Ishikawa (cell line): ENCODE measurements at regions not wholly inside any gene's neighbourhood (a gene's known extent, or its start where the extent isn't known, plus 50 kb on each side); places are given as distances from the start of the nearest gene placed in this dataset.

Source experiments
- CEBPB ChIP-seq: IDR thresholded peaks from 2 replicates; pipeline ENCODE4 v1.6.1; 2012
- CREB1 ChIP-seq: IDR thresholded peaks from 2 replicates; pipeline ENCODE4 v1.6.1; 2012; ENCODE audit warnings: low read depth
- EGR1 ChIP-seq: IDR thresholded peaks from 2 replicates; pipeline ENCODE4 v1.6.1; 2012
- EP300 ChIP-seq: IDR thresholded peaks from 2 replicates; pipeline ENCODE4 v1.6.1; 2012; ENCODE audit warnings: borderline replicate concordance
- FOXM1 ChIP-seq: IDR thresholded peaks from 2 replicates; pipeline ENCODE4 v1.6.1; 2012; ENCODE audit warnings: low read depth, borderline replicate concordance
- NFIC ChIP-seq: IDR thresholded peaks from 2 replicates; pipeline ENCODE4 v1.6.1; 2012
- RAD21 ChIP-seq: IDR thresholded peaks from 2 replicates; pipeline ENCODE4 v1.6.1; 2012; ENCODE audit warnings: low read depth
- TAF1 ChIP-seq: IDR thresholded peaks from 2 replicates; pipeline ENCODE4 v1.6.1; 2012; ENCODE audit warnings: low read depth, mild to moderate bottlenecking
- TCF12 ChIP-seq: IDR thresholded peaks from 2 replicates; pipeline ENCODE4 v1.6.1; 2012; ENCODE audit warnings: low read depth
- TEAD4 ChIP-seq: IDR thresholded peaks from 2 replicates; pipeline ENCODE4 v1.6.1; 2012
- YY1 ChIP-seq: IDR thresholded peaks from 2 replicates; pipeline ENCODE4 v1.6.1; 2012; ENCODE audit warnings: low read depth
- ZBTB7A ChIP-seq: IDR thresholded peaks from 2 replicates; pipeline ENCODE4 v1.6.1; 2012; ENCODE audit warnings: low read depth
- TF ChIP-seq, protein P1 (sequence below): IDR thresholded peaks from 2 replicates; pipeline ENCODE4 v1.6.1; 2012; ENCODE audit warnings: low read depth, mild to moderate bottlenecking
- TF ChIP-seq, protein P2 (sequence below): IDR thresholded peaks from 2 replicates; pipeline ENCODE4 v1.6.1; 2012
- TF ChIP-seq, protein P3 (sequence below): IDR thresholded peaks from 2 replicates; pipeline ENCODE4 v1.6.1; 2012

DNA sequence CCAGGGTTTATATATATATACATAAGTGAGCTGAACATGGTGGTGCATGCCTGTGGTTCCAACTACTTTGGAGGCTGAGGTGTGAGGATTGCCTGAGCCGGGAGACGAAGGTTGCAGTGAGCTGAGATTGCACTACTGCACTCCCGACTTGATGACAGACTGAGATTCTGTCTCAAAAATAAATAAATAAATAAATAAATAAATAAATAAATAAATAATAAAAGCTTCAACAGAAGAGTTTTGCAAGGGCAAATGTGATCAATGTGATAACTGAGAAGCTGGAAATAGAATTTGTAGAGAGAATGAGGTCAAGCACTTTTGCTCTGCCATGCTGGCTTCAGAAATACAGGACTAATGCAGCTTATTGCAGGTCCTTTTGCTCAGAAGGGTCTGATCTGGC lies 855.8 kb upstream of the PRMT6 start:
- TF ChIP-seq CREB1 (no peak), NFIC (no peak), CEBPB (no peak), TCF12 (no peak), ZBTB7A (no peak), RAD21 (no peak), TEAD4 (no peak), FOXM1 (no peak), EP300 (no peak), TAF1 (no peak), EGR1 (no peak), YY1 (no peak)
- TF ChIP-seq, protein P1, sequence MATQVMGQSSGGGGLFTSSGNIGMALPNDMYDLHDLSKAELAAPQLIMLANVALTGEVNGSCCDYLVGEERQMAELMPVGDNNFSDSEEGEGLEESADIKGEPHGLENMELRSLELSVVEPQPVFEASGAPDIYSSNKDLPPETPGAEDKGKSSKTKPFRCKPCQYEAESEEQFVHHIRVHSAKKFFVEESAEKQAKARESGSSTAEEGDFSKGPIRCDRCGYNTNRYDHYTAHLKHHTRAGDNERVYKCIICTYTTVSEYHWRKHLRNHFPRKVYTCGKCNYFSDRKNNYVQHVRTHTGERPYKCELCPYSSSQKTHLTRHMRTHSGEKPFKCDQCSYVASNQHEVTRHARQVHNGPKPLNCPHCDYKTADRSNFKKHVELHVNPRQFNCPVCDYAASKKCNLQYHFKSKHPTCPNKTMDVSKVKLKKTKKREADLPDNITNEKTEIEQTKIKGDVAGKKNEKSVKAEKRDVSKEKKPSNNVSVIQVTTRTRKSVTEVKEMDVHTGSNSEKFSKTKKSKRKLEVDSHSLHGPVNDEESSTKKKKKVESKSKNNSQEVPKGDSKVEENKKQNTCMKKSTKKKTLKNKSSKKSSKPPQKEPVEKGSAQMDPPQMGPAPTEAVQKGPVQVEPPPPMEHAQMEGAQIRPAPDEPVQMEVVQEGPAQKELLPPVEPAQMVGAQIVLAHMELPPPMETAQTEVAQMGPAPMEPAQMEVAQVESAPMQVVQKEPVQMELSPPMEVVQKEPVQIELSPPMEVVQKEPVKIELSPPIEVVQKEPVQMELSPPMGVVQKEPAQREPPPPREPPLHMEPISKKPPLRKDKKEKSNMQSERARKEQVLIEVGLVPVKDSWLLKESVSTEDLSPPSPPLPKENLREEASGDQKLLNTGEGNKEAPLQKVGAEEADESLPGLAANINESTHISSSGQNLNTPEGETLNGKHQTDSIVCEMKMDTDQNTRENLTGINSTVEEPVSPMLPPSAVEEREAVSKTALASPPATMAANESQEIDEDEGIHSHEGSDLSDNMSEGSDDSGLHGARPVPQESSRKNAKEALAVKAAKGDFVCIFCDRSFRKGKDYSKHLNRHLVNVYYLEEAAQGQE: no peak
- TF ChIP-seq, protein P2, sequence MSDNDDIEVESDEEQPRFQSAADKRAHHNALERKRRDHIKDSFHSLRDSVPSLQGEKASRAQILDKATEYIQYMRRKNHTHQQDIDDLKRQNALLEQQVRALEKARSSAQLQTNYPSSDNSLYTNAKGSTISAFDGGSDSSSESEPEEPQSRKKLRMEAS: no peak
- TF ChIP-seq, protein P3, sequence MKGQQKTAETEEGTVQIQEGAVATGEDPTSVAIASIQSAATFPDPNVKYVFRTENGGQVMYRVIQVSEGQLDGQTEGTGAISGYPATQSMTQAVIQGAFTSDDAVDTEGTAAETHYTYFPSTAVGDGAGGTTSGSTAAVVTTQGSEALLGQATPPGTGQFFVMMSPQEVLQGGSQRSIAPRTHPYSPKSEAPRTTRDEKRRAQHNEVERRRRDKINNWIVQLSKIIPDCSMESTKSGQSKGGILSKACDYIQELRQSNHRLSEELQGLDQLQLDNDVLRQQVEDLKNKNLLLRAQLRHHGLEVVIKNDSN: no peak

DNA sequence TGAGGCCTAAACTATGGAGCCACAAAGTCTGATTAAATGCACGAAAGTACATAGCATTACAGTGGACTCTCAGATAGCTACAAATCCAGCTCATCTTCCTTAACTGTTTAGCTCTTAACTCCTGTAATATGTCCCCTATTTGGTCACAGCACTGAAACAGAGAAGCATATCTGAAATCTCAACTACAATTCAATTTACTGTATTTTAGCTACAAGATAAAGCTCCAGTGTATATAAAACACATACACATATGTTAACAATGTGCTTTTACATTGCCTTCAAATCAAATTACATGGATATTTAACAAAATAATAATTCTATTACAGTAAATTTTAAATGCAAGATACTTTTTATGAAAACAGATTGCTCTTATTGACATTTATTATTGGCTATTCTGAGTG lies 849.3 kb upstream of the PRMT6 start:
- no peak for TF ChIP-seq TCF12
- TF ChIP-seq, protein P2: no peak
- no peak for TF ChIP-seq CEBPB
- TF ChIP-seq TAF1: no peak
- TF ChIP-seq, protein P1: no peak
- TF ChIP-seq EGR1: no peak
- no peak for TF ChIP-seq RAD21
- TF ChIP-seq, protein P3: no peak
- TF ChIP-seq YY1: no peak
- no peak for TF ChIP-seq ZBTB7A
- no peak for TF ChIP-seq CREB1
- no peak for TF ChIP-seq FOXM1
- TF ChIP-seq NFIC: no peak
- no peak for TF ChIP-seq EP300

DNA sequence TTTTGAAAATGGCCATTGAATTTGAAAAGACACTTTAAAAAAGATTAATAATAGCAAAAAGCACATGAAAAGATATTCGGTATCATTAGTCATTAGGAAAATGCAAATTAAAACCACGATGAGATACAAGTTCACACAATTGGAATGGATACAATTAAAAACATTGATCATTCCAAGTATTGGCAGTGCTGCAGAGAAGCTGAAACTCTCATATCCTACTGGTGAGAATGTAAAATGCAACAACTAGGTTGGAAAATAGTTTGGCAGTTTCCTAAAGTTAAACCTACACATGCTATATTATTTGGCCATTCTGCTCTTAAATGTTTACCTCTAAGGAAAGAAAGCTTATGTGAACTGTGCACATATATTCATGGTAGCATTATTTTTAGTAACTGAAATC lies 838.7 kb upstream of the PRMT6 start:
- TF ChIP-seq FOXM1 (no peak), EP300 (no peak)
- TF ChIP-seq, protein P3: no peak

DNA sequence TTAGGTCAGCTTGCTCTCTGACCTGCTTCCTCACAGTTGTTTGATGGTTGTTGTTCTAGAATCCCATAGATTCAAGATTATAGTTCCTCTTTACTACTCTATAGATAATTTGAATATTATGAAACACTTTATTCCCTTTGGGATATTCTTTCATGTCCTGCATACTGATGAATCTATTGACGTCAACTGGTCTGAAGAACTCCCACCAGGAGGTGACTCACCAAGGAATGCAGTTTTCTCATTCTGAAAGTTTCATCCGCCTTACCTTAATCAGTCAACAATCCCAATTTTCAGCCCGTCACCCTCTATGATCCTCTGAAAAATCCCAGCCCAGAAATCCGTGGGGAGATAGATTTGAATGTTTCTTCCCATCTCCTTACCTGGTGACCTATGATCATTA lies 834.1 kb upstream of the PRMT6 start:
- TF ChIP-seq YY1: no peak
- TF ChIP-seq FOXM1: no peak
- TF ChIP-seq RAD21: no peak
- TF ChIP-seq TAF1: no peak
- no peak for TF ChIP-seq CEBPB
- TF ChIP-seq, protein P1: no peak
- no peak for TF ChIP-seq EP300
- TF ChIP-seq TEAD4: no peak
- no peak for TF ChIP-seq EGR1
- TF ChIP-seq, protein P2: no peak
- no peak for TF ChIP-seq NFIC
- no peak for TF ChIP-seq TCF12
- no peak for TF ChIP-seq CREB1
- TF ChIP-seq, protein P3: no peak
- no peak for TF ChIP-seq ZBTB7A
